ENCODE measurements at regions not wholly inside any gene's neighbourhood (a gene's known extent, or its start where the extent isn't known, plus 50 kb on each side); places are given as distances from the start of the nearest gene placed in this dataset.

- H3K4me1 ChIP-seq: no peaks in the 10 kb centered on the region
- DNase-seq: no peak
- no peak overlapping the region for H3K27ac ChIP-seq
- no peaks in the 10 kb centered on the region for H3K9me3 ChIP-seq
- ATAC-seq (ENCODE audit: low FRiP score in 2 of 2): no peak
- H3K4me3 ChIP-seq: no peak overlapping the region
- H3K27me3 ChIP-seq: no peaks in the 10 kb centered on the region
- 71 to 76% methylated on average over 4 of the region's 4 CpGs for WGBS, 2 donors
- no peaks in the 10 kb centered on the region for H3K36me3 ChIP-seq
- TF ChIP-seq CTCF (IDR thresholded peaks at IDR 0.05): no peak
- TF ChIP-seq POLR2AphosphoS5 (IDR thresholded peaks at IDR 0.05): no peak
- TF ChIP-seq EP300 (IDR thresholded peaks at IDR 0.05): no peak
- no peak for TF ChIP-seq POLR2A (IDR thresholded peaks at IDR 0.05)
Observed at GRCh38 chr5:53418409-53418808, 62.0 kb upstream of the FST start.

GRCh38 chr5:53418826-53419658, 61.4 kb upstream of the FST start:
- ATAC-seq (ENCODE audit: low FRiP score in 2 of 2): peak in 1 of 2 donors; percentile 77
- Histone ChIP-seq H3K4me3 (no peak overlapping the region), H3K27ac (no peak overlapping the region), H3K9me3 (no peaks in the 10 kb centered on the region), H3K4me1 (no peaks in the 10 kb centered on the region), H3K36me3 (no peaks in the 10 kb centered on the region), H3K27me3 (no peaks in the 10 kb centered on the region)
- DNase-seq: no peak
- WGBS, 2 donors: 76 to 81% methylated on average over 5 of the region's 5 CpGs
- TF ChIP-seq CTCF (IDR thresholded peaks at IDR 0.05) (no peak), POLR2AphosphoS5 (IDR thresholded peaks at IDR 0.05) (no peak), EP300 (IDR thresholded peaks at IDR 0.05) (no peak), POLR2A (IDR thresholded peaks at IDR 0.05) (no peak)

- no peak overlapping the region for H3K27ac ChIP-seq
- H3K9me3 ChIP-seq: no peaks in the 10 kb centered on the region
- no peak overlapping the region for H3K4me3 ChIP-seq
- DNase-seq (no peak), ATAC-seq (ENCODE audit: low FRiP score in 2 of 2) (peak in 1 of 2 donors; percentile 49)
- TF ChIP-seq EP300 (IDR thresholded peaks at IDR 0.05): no peak
- TF ChIP-seq POLR2A (IDR thresholded peaks at IDR 0.05): no peak
- TF ChIP-seq CTCF (IDR thresholded peaks at IDR 0.05): no peak
- no peak for TF ChIP-seq POLR2AphosphoS5 (IDR thresholded peaks at IDR 0.05)
- no peaks in the 10 kb centered on the region for H3K27me3 ChIP-seq
- no peaks in the 10 kb centered on the region for H3K4me1 ChIP-seq
- no peaks in the 10 kb centered on the region for H3K36me3 ChIP-seq
- 71 to 77% methylated on average over 3 of the region's 3 CpGs for WGBS, 2 donors
Observed at GRCh38 chr5:53422539-53422938, 57.9 kb upstream of the FST start.

GRCh38 chr5:53423724-53424123, 56.7 kb upstream of the FST start:
- ATAC-seq (ENCODE audit: low FRiP score in 2 of 2): no peak
- 42 to 73% methylated on average over 1 of the region's 1 CpG for WGBS, 2 donors

More at GRCh38 chr5:53423724-53424123, 56.7 kb upstream of the FST start:
- Histone ChIP-seq H3K4me1 (no peaks in the 10 kb centered on the region), H3K36me3 (no peaks in the 10 kb centered on the region), H3K4me3 (no peak overlapping the region), H3K9me3 (no peaks in the 10 kb centered on the region), H3K27me3 (no peaks in the 10 kb centered on the region), H3K27ac (no peak overlapping the region)
- TF ChIP-seq POLR2A (IDR thresholded peaks at IDR 0.05): no peak
- TF ChIP-seq EP300 (IDR thresholded peaks at IDR 0.05): no peak
- no peak for TF ChIP-seq POLR2AphosphoS5 (IDR thresholded peaks at IDR 0.05)
- no peak for TF ChIP-seq CTCF (IDR thresholded peaks at IDR 0.05)
- no peak for DNase-seq
